ENCODE measurements at regions not wholly inside any gene's neighbourhood (a gene's known extent, or its start where the extent isn't known, plus 50 kb on each side); places are given as distances from the start of the nearest gene placed in this dataset.

GRCh38 chr10:2111965-2112364 is 374.6 kb upstream of the ADARB2 start:
- TF ChIP-seq BHLHE40 (IDR thresholded peaks at IDR 0.05; ENCODE audit: low read depth, low read length) (no peak), POLR2A (IDR thresholded peaks at IDR 0.05; ENCODE audit: low read depth, low read length) (no peak), NFE2L2 (IDR thresholded peaks at IDR 0.05; ENCODE audit: low read depth, low read length) (no peak), FOS (IDR thresholded peaks at IDR 0.05; ENCODE audit: low read depth, low read length) (no peak), MAZ (IDR thresholded peaks at IDR 0.05; ENCODE audit: borderline replicate concordance, low read depth, low read length) (no peak)
- Histone ChIP-seq H3K9me3 (ENCODE audit: control insufficient read depth, insufficient read depth, low read length) (peaks cover 21% of the 10 kb centered on the region), H3K4me2 (ENCODE audit: low read depth, low read length) (no peak overlapping the region), H3K56ac (ENCODE audit: extremely low read depth, insufficient read depth, low read length) (no peak overlapping the region), H2AK5ac (ENCODE audit: low read depth, low read length) (no peak overlapping the region), H3K9me1 (ENCODE audit: insufficient read depth, low read length) (no peaks in the 10 kb centered on the region), H2BK15ac (ENCODE audit: low read depth, low read length) (no peak overlapping the region), H4K8ac (ENCODE audit: low read depth in 2 of 2, low read length in 2 of 2) (no peak overlapping the region), H3K4me1 (ENCODE audit: control insufficient read depth, insufficient read depth, low read length) (no peaks in the 10 kb centered on the region), H2AFZ (replicated peaks; ENCODE audit: low read length, poor library complexity) (no peak overlapping the region), H2BK120ac (ENCODE audit: low read depth, low read length) (no peak overlapping the region), H3K27ac (ENCODE audit: insufficient read depth, low read length) (no peak overlapping the region), H2BK20ac (ENCODE audit: low read depth, low read length) (no peak overlapping the region), H2BK5ac (ENCODE audit: low read depth, low read length, poor library complexity, severe bottlenecking) (no peak overlapping the region), H4K5ac (ENCODE audit: low read depth, low read length) (no peak overlapping the region), H3K14ac (replicated peaks; ENCODE audit: low read depth, low read length) (no peak overlapping the region), H4K91ac (ENCODE audit: insufficient read depth, low read depth, low read length) (no peak overlapping the region), H3K18ac (ENCODE audit: low read depth, low read length) (no peak overlapping the region), H3K27me3 (ENCODE audit: control insufficient read depth, insufficient read depth, low read length) (no peaks in the 10 kb centered on the region), H3K36me3 (ENCODE audit: control insufficient read depth, insufficient read depth, low read length) (no peaks in the 10 kb centered on the region), H3K23ac (ENCODE audit: low read depth, low read length) (no peak overlapping the region), H3K4me3 (ENCODE audit: insufficient read depth, low read depth, low read length) (no peak overlapping the region), H4K20me1 (ENCODE audit: insufficient read depth, low read length) (no peaks in the 10 kb centered on the region), H3K9ac (ENCODE audit: low read depth, low read length) (no peak overlapping the region), H3K4ac (ENCODE audit: low read depth, low read length) (no peak overlapping the region), H2AK9ac (replicated peaks; ENCODE audit: low read depth, low read length, poor library complexity) (no peak overlapping the region), H3K79me1 (ENCODE audit: low read depth in 1 of 2, low read length in 2 of 2) (no peaks in the 10 kb centered on the region)
- WGBS, 2 experiments (ENCODE audit: extremely low coverage in 2 of 2, insufficient read length in 1 of 2) = 75% methylated on average over 1 of the region's 8 CpGs; no CpG with 5 or more reads in 1 of the 2 experiments
- no peak for ATAC-seq (ENCODE audit: low read depth)
- intact Hi-C loops (cut with micrococcal nuclease) (no loop called here), dilution Hi-C loops (cut with HindIII; ENCODE audit: low sequenced_read_pairs, unreplicated experiment) (no loop called here), in situ Hi-C loops (cut with MboI; ENCODE audit: low sequenced_read_pairs) (no loop called here)
- ChIA-PET CTCF (no interaction called here), POLR2A (ENCODE audit: unreplicated experiment) (no interaction called here)
- no TSS peak for BruUV-seq (replicated peaks)
- no peak for DNase-seq
